NCI-H146 treated with DMSO at 0.1 percent for 48 hours (cell line): ENCODE measurements at regions not wholly inside any gene's neighbourhood (a gene's known extent, or its start where the extent isn't known, plus 50 kb on each side); places are given as distances from the start of the nearest gene placed in this dataset.
"Not testable (repeated sequence)": the region's sequence is repeated elsewhere in the genome, so short reads cannot be mapped to it uniquely, and the experiment has no call there.

Experiments
- DNase-seq: peaks from one replicate; lab custom pipeline; 2025; ENCODE audit not compliant: unreplicated experiment; lab: John Stamatoyannopoulos, UW

DNA sequence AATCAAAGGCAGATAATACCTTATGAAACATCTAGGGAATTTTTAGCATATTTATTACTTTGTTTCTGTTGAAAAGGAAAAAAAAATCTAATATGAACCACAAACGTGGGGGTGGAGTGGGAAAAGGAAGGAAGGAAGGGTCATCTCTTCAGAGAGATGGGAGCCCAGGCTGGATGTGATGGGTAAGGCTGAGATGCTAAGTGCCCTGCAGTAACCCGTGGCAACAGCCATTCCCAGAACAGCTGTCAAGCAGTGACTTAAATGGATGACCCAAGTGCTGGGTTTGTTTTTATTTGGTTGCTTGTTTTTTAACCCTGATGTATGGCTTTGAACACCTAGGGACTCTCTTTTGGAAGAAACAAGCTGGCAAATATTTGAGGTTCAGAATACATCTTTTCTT, 50.7 kb upstream of the KLF7 start:
- no peak for DNase-seq

DNA sequence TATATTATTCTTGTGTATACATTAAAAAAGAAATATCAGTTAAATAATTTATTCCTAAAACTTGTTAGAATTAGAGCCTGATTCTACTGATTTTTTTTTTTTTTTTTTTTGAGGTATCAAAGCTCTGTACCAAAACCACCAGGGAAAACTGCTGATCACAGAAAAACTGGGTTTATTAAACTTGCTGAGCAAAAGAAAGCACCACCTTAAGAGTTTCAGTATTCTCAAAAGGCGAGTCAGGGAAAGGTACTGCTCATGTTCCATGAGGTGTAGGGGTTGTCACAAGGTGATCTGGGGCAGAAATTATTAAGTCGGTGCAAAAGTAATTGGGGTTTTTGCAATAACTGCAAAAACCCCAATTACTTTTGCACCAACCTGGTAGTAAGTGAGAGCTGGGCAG, 51.7 kb upstream of the KLF7 start:
- no peak for DNase-seq

DNA sequence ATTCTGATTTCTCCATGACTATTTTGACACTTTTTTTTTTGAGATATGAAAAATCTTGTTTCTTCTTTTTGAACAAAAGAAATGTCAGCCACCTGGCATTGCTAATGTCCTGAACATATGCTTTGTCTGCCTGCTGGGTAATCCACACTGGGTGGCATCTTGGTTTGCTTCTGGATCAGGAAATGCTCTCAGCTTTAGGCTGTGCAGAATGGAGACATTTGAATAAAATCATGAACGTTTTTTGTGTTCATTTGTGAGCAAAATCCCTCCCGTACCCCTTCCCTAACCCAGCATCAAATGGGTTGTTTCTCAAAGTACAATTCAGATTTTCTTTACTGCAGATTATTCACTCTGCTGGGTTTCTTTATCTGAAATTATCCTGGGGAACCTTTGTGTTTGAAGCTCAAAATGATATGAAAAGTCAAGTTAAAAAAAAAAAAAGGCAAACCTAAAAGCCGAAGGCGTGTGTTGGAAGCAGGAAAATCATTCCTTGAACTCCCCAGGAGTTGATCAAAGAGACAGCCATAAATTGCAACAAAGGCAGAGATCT, 53.4 kb upstream of the KLF7 start:
- DNase-seq, result no peak

DNA sequence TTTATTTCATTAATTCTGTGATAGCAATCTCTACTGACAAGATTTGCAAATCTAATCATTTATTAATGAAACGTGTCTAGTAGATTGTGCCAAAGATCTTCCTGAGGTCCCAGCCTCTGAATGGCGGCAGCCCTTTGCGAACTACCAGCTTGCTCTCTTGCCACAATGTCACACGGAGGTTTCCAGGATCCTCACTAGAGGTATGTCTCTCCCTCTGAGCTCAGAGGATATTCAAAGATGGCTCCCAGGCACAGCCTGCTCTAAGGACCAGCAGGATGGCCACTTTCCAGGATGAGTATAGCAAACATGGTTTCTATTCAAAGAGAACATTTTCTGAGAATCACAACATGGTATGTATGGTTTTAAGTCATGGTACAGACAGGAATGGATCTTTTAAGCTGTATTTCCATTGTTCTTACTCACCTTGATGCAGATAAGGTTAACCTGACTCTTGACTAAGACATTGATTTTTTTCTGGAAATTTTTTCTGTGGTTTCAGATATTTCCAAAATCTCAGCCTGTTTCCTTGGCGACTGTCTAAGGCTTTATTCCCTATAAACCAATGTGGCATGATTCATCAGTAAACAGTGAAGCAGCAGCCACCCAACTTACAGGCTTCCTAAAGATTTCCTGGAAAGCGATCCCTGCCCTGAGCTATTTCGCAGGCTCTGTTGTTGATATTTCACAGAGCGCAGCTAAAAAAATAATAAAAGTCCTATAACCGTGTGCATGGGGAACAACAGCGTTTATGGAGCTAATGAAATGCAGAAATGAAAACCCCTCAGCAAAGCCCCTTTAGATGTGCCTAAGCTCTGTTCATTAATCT, 54.1 kb upstream of the KLF7 start:
- DNase-seq, result no peak

DNA sequence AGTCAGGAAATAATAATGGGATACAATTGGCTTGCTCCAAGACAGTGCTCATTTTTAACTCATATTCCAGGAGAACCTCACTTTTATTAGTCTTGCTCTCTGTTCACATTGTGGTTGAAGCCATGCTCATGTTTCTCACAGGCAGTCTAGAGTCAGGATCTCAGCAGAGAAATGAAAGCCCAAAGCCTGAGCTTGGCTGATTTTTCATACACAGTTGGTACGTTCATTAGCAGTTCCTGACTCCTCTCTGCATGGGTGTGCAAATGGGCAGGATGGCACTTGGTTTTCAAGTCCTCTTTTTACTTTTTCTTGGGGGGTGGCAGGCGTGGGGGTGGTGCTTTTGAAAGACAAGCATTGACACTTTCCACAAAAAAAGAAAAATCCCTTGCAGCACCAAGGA, 56.0 kb upstream of the KLF7 start:
- no peak for DNase-seq

DNA sequence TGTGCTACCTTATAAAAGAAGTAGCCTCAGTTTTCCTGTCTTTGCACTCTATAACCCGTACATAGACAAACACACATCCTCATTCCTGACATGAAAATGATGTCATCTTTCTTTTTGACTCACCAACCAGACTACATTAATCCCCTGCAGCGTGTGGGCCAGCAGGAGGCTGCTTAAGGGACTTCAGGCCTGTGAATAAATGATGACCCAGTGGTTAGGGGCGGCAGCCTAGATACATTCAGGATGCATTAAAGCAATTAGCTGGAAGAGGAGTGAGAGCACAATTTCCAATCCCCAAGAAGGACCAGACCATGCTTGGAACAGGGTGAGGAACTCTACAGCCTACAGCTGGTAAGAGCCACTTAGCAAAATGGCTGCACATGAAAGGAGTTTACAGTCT, 57.3 kb upstream of the KLF7 start:
- peak; percentile 22 for DNase-seq

DNA sequence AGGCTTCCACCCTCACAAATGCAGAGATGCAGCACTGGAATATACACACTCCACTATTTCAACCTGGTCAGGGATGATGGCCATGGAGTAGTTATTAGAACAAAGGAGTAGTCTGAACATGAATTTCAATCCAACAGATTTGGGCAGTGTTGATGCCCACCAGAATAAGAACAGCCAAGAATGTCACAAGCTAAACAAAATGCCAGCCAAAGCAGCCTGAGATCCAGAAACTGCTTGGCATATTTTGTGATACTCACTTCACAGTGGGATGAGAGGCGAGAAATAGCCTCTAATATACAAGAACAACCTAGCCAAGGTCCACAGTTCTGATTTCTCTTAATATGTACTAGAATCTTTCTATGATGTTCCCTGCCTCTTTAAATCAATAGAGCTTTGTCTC, 58.6 kb upstream of the KLF7 start:
- no peak for DNase-seq

DNA sequence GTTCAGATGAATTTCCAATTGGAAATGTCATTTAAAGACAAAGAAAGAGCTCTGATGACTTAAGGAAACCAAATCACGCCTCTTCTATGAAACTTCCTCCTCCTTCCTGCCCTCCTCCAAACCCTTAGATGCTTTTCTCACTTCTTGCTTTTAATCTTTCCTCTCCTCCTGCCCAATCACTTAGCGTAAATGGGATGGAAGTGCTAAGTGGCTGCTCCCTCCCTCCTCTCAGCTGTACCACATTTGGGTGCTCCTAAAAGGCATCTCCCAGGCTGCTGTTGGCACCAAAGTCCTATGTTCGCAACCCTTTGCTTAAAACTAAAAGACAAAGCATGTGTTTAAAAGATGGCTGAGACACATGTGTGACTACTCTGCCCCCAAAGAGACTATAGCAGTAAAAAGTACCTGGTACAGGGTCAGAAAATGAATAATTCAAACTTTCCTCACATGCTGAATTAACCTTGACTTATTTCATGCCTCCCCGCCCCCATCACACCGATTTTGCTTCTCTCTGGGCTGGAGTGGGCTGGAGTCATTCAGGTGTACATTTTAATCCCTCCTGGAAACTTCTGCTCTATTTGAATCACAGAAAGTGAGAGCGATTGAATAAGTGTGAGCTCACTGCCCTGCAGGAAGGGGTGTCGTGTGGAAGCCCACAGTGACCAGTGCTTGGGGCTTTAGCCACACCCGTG, 59.2 kb upstream of the KLF7 start:
- DNase-seq, result no peak

DNA sequence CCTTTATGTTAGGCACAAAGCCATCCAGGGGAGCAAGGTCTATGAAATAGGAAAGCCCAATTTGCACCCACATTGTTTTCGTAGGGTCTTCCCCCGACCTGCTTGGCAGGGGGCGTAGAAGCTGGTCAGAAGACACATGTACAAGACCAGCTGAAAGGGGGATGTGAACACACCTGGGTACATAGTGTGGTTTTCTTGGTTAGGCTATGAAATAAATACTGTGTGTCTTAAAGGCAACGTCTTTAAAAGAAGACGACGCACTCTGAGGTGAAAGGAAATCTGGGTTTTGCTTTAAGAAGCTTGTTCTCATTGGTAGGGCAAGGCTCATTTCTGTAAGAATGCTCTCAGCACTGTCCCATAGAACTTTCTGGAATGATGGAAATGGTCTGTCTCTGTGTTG, 60.0 kb upstream of the KLF7 start:
- no peak for DNase-seq

DNA sequence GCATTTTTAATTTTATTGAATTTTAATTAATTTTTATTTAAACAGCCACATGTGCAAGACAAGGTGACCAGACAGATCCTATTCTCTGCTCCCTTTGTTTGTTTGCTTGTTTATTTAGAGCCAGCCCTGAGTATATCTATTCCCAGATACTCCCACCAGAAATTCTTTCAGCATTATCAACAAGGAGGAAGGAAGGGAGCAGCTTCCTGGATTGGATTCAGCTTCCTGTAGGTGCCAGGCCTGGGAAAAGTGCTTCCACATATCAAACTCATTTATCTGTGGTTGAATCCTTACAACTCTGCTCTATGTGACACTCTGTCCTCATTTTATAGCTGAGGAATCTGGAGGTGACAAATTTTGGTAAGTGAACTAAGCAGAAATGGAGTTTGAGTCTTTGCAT, 60.5 kb upstream of the KLF7 start:
- DNase-seq, result no peak

DNA sequence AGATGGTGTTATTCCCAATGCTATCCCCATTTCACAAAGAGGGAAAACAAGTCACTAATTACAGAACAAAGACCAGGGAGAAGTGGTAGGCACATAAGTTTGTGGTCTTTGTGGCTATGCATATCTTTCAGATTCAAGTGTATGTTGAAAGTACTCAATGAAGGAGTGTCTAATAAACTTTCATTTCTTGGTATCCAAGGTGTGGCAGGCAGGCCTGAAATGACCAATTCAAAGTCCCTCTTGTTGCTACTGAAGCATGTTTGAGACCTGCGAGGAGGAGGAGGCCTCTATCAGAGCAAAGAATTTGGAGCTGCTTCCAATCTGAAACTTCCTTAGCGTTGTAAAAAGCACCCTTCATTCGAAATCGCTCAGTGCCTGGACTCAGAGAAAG, 60.9 kb upstream of the KLF7 start:
- DNase-seq, result no peak

DNA sequence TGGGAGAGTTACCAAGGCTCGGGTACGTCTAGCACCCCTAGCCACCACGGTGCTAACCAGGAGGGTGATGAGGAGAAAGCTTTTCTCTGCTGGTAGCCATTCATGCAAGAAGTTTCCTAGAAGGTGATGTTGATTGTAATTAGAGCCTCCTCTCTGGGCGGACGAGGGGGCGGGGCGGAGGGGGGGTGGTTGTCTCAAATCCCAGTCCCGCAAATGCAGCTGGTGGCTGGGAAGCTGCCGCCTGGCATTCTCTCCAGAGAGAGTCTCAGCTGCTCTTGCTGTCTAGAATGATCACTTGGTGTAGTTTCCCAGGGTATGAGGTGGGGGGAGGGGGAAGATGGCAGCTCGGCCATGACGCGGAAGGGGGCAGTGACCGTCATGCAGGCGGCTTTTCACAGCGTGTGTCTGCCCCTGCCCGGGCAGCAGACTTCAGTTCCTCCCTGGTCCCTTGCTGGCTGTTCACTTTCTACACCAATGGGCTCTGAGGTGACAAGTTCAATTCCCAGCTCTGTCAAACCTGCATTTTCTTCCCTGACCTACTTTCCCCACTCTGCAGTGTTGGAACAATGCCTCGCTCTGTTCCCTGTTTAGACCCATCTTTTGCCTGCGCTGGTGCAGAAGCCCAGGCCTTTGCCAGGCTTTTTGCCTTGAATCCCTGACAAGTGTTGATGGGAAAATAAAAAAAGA, 61.5 kb upstream of the KLF7 start:
- no peak for DNase-seq

DNA sequence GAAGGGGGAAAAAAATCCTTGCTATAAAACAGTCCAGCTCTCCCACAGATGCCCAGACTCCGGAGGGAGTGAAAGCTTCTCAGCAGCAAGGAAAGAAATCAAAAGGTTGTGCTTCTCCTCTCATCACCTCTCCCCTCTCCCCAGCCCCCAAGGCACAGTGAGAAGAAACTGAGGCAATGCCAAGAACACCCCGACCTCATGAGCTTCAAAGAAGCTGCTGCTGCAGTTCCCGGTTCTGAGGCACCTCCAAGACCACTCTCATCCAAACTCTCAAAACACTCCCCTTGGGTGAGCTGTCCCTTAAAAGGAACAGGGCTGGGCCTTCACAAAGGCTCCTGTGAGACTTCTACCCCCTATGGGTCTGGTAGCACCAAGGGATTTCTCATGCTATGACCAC, 62.0 kb upstream of the KLF7 start:
- DNase-seq, result no peak

DNA sequence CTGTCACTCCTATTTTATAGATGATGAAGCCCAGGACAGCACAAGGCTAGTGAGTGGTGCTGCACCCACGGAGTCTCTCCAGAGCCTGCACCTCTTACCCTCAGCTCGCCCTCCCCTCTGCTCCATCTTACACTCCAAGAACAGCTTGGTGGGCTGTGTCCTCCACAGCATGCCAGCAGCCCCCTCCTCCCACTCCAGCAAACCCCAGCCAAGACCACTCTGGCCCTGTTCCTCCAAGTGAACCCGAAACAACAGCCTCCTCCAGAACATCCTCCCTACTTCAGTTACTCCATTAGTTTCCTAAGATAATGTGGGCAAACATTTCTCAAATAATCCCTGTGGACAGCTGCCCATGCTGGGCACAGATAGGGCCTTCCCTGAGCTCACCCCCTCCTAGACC, 62.7 kb upstream of the KLF7 start:
- no peak for DNase-seq

DNA sequence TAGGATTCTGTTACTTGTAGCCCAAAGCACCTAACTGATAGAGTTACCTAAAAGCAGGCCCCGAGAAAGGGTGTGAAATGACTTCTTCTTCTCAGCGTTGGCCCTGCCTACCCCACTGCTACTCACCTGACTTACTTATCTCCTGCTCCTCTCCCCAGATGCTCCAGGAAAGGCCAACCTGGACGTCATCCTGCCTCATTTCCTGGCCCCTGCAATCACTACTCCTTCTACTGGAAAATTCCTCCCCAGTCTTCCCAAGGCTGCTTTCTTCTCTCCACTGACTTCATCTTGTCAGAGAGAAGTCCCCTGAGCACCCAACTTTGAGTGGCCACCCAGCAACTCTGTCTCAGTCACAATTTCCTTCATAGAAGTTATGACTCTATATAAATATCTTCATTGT, 63.4 kb upstream of the KLF7 start:
- no peak for DNase-seq

DNA sequence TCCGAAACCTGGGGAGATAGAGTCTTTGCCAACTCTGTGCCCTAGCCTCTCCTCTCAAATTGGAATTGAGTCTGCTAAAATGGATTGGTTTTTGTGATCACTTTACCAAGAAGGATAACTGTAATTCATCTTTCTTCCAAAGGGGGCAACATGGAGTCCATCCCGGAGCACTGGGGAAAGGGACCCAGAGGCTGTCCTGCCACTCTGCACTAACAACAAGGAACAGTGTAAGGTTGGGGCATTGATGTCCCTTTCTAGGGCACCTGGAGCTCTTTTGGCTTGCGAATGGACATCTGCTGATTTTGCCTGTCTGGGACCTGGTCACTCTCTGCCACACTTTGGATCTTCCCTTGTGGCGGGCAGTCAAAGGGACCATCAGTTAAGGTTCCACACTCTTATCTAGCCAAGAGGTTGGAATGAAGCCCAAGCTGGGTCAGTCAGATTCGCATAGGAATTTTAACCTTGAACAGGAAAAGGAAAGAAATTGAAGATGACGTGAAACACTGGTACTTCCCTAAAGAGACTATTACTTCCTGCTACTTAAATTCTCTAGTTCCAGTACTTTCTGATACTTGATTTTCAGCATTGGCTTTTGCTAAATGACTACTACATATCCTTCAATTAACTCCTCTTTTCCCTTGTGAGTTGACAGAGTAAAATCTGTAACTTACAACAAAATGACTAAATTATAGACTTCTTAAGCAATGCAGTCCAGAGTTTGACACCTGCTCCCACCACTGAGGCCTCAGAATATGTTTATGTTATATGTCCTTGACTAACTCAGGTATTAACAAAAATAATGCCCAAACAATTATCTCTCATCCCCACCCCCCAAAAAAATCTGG, 64.7 kb upstream of the KLF7 start:
- no peak for DNase-seq

DNA sequence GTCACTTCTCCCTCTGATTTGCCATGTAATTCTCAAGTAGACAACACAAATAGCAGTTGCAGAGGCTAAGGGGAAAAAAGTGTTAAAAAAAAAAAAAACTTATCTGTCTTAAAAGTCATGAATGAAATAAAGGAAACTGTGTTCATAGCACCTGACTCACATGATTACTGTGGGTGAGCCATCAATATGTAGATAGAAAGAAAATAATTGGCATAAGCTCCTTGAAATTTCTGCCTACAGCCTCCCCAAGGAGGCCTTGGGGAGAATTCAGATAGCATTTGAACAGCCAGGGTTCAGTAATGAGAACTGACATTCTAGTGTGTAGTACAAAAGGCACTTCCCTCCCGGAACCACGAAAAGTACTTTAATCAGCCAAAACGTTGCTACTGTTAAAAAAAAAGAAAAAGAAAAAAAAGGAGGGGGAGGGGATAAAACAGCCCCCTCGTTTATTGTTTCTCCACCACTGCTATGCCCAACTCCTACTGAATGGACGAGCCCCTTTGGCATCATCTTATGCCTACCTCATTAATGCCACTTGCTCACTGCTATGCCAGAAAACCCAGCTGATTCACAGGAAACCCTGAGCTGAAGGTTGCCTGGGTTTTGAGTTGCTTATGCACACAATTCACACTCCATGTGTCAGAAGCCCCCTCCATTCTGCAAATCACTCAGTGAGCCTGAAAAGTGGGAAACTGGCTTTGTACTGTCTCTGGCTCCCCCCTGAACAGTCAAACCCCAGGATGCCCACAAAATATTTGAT, 65.5 kb upstream of the KLF7 start:
- DNase-seq, result no peak

DNA sequence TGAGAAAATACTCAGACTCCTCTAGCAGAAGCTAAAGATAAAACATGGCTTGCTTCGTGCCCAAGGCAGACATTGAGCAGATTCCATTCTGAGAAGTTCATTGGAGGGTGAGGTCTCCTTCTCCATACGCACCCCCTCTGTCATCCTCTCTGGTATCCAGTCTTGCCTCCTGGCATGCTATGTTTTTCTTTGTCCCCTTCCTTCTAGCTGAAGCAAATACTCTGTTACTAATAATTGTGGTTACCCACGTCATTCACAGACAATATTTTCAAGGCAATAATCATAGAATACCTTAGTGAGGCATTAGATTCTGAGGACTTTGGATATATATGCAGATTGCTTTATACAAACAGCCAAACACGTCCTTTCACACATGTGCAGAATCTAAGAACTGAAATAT, 66.2 kb upstream of the KLF7 start:
- DNase-seq, result no peak

DNA sequence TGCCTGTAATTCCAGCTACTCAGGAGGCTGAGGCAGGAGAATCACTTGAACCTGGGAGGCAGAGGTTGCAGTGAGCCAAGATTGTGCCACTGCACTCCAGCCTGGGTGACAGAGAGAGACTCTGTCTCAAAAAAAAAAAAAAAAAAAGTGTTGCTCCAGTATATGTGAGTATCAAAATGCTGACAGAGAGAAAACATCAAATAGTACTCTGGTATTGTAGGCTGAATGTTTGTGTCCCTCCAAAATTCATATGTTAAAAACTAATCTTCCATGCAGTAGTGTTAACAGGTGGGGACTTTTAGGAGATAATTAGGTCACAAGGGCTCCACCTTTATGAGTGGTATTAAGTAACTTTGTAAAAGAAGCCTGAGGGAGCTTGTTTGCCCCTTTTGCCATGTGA, 67.4 kb upstream of the KLF7 start:
- DNase-seq, result not testable (repeated sequence)

DNA sequence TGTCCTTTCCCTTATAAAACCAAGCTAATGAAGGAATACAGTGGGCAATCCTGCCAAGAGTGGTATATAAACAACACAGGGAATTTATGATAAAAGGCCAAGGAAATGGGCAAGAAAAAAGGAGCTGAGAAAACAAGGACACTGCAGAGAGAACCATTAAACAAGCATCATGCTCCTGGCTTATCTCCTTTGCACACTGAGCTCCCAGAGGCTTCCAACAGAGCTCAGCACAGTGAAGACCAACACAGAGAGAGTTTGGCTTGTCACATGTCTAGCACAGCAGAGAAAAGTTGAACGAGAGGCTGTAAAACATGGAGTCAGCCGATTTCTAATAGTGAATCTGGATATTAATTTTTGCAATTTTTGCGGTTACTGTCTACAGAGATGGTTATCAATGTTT, 68.0 kb upstream of the KLF7 start:
- DNase-seq, result no peak
